LHCN-M2 (cell line): ENCODE measurements at regions not wholly inside any gene's neighbourhood (a gene's known extent, or its start where the extent isn't known, plus 50 kb on each side); places are given as distances from the start of the nearest gene placed in this dataset.

ENCODE experiments used
- DNase-seq: peaks from one replicate; pipeline ENCODE4 v3.0.0-alpha.2; 2012; ENCODE audit warnings: low read depth

GRCh38 chr12:107622001-107622400 lies 63.6 kb upstream of the PWP1 start:
- DNase-seq, result peak; percentile 12

- no peak for DNase-seq
Measured at GRCh38 chr12:107624493-107624892, 61.1 kb upstream of the PWP1 start.

- DNase-seq, result no peak
Measured at GRCh38 chr12:107631715-107632114, 53.9 kb upstream of the PWP1 start.

- no peak for DNase-seq
Measured at GRCh38 chr12:107632246-107632645, 53.4 kb upstream of the PWP1 start.

- DNase-seq, result no peak
Measured at GRCh38 chr12:107634530-107634929, 51.1 kb upstream of the PWP1 start.

GRCh38 chr12:107635139-107635538 lies 50.5 kb upstream of the PWP1 start:
- no peak for DNase-seq
